HepG2 (cell line): ENCODE measurements at regions not wholly inside any gene's neighbourhood (a gene's known extent, or its start where the extent isn't known, plus 50 kb on each side); places are given as distances from the start of the nearest gene placed in this dataset.
A peak's percentile ranks its signal among the peaks of the same experiment; 100 is the strongest.

Experiments used
- ATAC-seq: fragments of 200-7000 bp; cut with Tn5 transposase; 3 replicates; pipeline ENCODE4 v1.9.1; 2020; ENCODE audit warnings: mild to moderate bottlenecking, moderate library complexity
- BruUV-seq: library from RNA; stranded (reverse); fragments of 400-500 nt; replicated peaks from 2 replicates; lab custom pipeline; 2021; lab: Mats Ljungman, UMichigan
- CTCF ChIA-PET: fragments of 300-600 bp; formaldehyde crosslinking; extraction: SDS; loops from one replicate; lab custom pipeline; 2021; ENCODE audit warnings: low total read pairs, inconsistent platforms, low intra/inter-chr PET ratio; lab: Yijun Ruan, JAX
- POLR2A ChIA-PET: fragments of 350-600 bp; sonication (Branson Sonifier 250); formaldehyde crosslinking; loops from one replicate; lab custom pipeline; 2020; ENCODE audit warnings: antibody characterized with exemption, inconsistent platforms; lab: Yijun Ruan, JAX
- DNase-seq: peaks from one replicate; pipeline ENCODE4 v3.0.0-alpha.2; 2015; ENCODE audit warnings: low spot score
- FAIRE-seq: peaks from 3 replicates; lab custom pipeline; 2011; peaks lifted over from hg19 to GRCh38; lab: Jason Lieb, UNC
- H2AFZ ChIP-seq: one replicate; pipeline ENCODE4 v1.6.1; 2011; ENCODE audit warnings: low read length, inconsistent platforms
- H3K27ac ChIP-seq: fragments of 300-600 bp; 3 replicates; pipeline ENCODE4 v1.8.0; 2011; ENCODE audit warnings: mixed run types, mild to moderate bottlenecking, mixed read lengths, low read length, inconsistent platforms; ENCODE audit not compliant: insufficient read depth; ENCODE audit errors: extremely low read length
- H3K27me3 ChIP-seq, 2 experiments: fragments of 200-600 bp in 1 of 2; 2 replicates in 1 of 2; 3 replicates in 1 of 2; pipeline versions ENCODE4 v1.6.0 to v1.8.0; 2011; ENCODE audit warnings: low read length in 2 of 2, mild to moderate bottlenecking in 2 of 2, moderate library complexity in 2 of 2, inconsistent platforms in 1 of 2; ENCODE audit not compliant: insufficient read depth in 2 of 2, control insufficient read depth in 1 of 2
- H3K36me3 ChIP-seq, 2 experiments: fragments of 200-600 bp in 1 of 2; replicated peaks in 1 of 2; 2 replicates in 1 of 2; 3 replicates in 1 of 2; pipeline versions ENCODE4 v1.5.1 to v1.8.0; 2011; ENCODE audit warnings: low read length in 2 of 2, inconsistent platforms in 1 of 2; ENCODE audit not compliant: insufficient read depth in 2 of 2, control insufficient read depth in 1 of 2
- H3K4me1 ChIP-seq: 2 replicates; pipeline ENCODE4 v1.5.1; 2012; ENCODE audit warnings: low read length, inconsistent platforms; ENCODE audit not compliant: insufficient read depth
- H3K4me2 ChIP-seq: 2 replicates; pipeline ENCODE4 v1.6.0; 2011; ENCODE audit warnings: low read depth, low read length, inconsistent platforms
- H3K4me3 ChIP-seq, 3 experiments: fragments of 200-600 bp in 1 of 3; sonication (generic), shearing (Covaris generic) in 1 of 3; replicated peaks in 1 of 3; 2 replicates each; pipeline ENCODE4 v1.5.1; 2011 to 2016; ENCODE audit warnings: low read length in 3 of 3, inconsistent platforms in 2 of 3, low read depth in 2 of 3, mild to moderate bottlenecking in 2 of 3, control low read depth in 1 of 3, mixed read lengths in 1 of 3; ENCODE audit not compliant: insufficient read depth in 1 of 3
- H3K79me2 ChIP-seq: one replicate; pipeline ENCODE4 v1.6.1; 2011; ENCODE audit warnings: low read length, inconsistent platforms; ENCODE audit not compliant: insufficient read depth
- H3K9ac ChIP-seq: 2 replicates; pipeline ENCODE4 v1.6.0; 2011; ENCODE audit warnings: mild to moderate bottlenecking, low read depth, low read length, inconsistent platforms; ENCODE audit not compliant: insufficient read depth
- H3K9me3 ChIP-seq: 2 replicates; pipeline ENCODE4 v1.5.1; 2012; ENCODE audit warnings: mild to moderate bottlenecking, low read length
- H4K20me1 ChIP-seq: 2 replicates; pipeline ENCODE4 v1.6.0; 2011; ENCODE audit warnings: inconsistent platforms, mild to moderate bottlenecking, low read length, moderate library complexity; ENCODE audit not compliant: insufficient read depth
- ARID5B ChIP-seq: IDR thresholded peaks from 2 replicates; pipeline ENCODE4 v1.4.0; 2020; ENCODE audit warnings: mild to moderate bottlenecking, missing genetic modification reagents
- FOXA1 ChIP-seq, 2 experiments: fragments of 450-650 bp in 1 of 2; sonication (generic) in 1 of 2; formaldehyde crosslinking in 1 of 2; IDR thresholded peaks; 2 replicates each; pipeline versions ENCODE4 v1.4.0 to v1.6.1; 2016 to 2020; ENCODE audit warnings: missing genetic modification reagents in 1 of 2
- FOXA3 ChIP-seq: IDR thresholded peaks from 2 replicates; pipeline ENCODE4 v1.6.1; 2016; ENCODE audit warnings: missing genetic modification reagents, missing compliant biosample characterization
- HES4 ChIP-seq: sonication (generic); formaldehyde crosslinking; IDR thresholded peaks from 2 replicates; pipeline ENCODE4 v1.9.0; 2021; ENCODE audit warnings: mild to moderate bottlenecking, missing genetic modification reagents, borderline replicate concordance
- HOXA7 ChIP-seq: sonication (generic); formaldehyde crosslinking; IDR thresholded peaks from 2 replicates; pipeline ENCODE4 v1.8.1; 2022; ENCODE audit warnings: mild to moderate bottlenecking, missing genetic modification reagents, moderate library complexity
- KMT2A ChIP-seq: sonication (generic); formaldehyde crosslinking; IDR thresholded peaks from 2 replicates; pipeline ENCODE4 v1.4.0; 2020; ENCODE audit warnings: missing genetic modification reagents
- MATR3 ChIP-seq: sonication (generic); formaldehyde crosslinking; IDR thresholded peaks from 2 replicates; pipeline ENCODE4 v1.4.0; 2020; ENCODE audit warnings: missing genetic modification reagents
- NFRKB ChIP-seq: fragments of 450-650 bp; IDR thresholded peaks from 2 replicates; pipeline ENCODE4 v1.6.1; 2017
- PAX8 ChIP-seq: sonication (generic); formaldehyde crosslinking; IDR thresholded peaks from 2 replicates; pipeline ENCODE4 v1.8.0; 2022; ENCODE audit warnings: mild to moderate bottlenecking, missing genetic modification reagents, borderline replicate concordance
- RBAK ChIP-seq: sonication (generic); formaldehyde crosslinking; IDR thresholded peaks from 2 replicates; pipeline ENCODE4 v1.5.1; 2020; ENCODE audit warnings: mild to moderate bottlenecking, missing genetic modification reagents
- RFXAP ChIP-seq: sonication (generic); formaldehyde crosslinking; IDR thresholded peaks from 2 replicates; pipeline ENCODE4 v1.4.0; 2020; ENCODE audit warnings: missing genetic modification reagents, borderline replicate concordance
- SRSF9 ChIP-seq: fragments of 200-400 bp; formaldehyde crosslinking; IDR thresholded peaks from 2 replicates; pipeline ENCODE4 v1.6.1; 2018; ENCODE audit warnings: borderline replicate concordance, mild to moderate bottlenecking, low read depth, low read length; ENCODE audit not compliant: insufficient read depth, poor library complexity, severe bottlenecking
- STAT5B ChIP-seq: sonication (generic); formaldehyde crosslinking; IDR thresholded peaks from 2 replicates; pipeline ENCODE4 v1.4.0; 2020; ENCODE audit warnings: missing genetic modification reagents
- TEAD2 ChIP-seq: sonication (generic); formaldehyde crosslinking; IDR thresholded peaks from 2 replicates; pipeline ENCODE4 v1.9.0; 2021; ENCODE audit warnings: missing genetic modification reagents
- ZNF124 ChIP-seq: sonication (generic); formaldehyde crosslinking; IDR thresholded peaks from 2 replicates; pipeline ENCODE4 v1.4.0; 2020; ENCODE audit warnings: missing genetic modification reagents
- ZNF292 ChIP-seq: sonication (generic); formaldehyde crosslinking; IDR thresholded peaks from 2 replicates; pipeline ENCODE4 v1.8.1; 2022; ENCODE audit warnings: mild to moderate bottlenecking, low read depth, missing genetic modification reagents, borderline replicate concordance
- ZNF451 ChIP-seq: sonication (generic); formaldehyde crosslinking; IDR thresholded peaks from 2 replicates; pipeline ENCODE4 v1.5.0; 2020; ENCODE audit warnings: mild to moderate bottlenecking, missing genetic modification reagents
- ZSCAN22 ChIP-seq: sonication (generic); formaldehyde crosslinking; IDR thresholded peaks from 2 replicates; pipeline ENCODE4 v1.4.0; 2020; ENCODE audit warnings: mild to moderate bottlenecking, missing genetic modification reagents
- in situ Hi-C: cut with HindIII; loops from 2 replicates; pipeline ENCODE4 v1.10.0; 2017; ENCODE audit warnings: low pct_unique_long_range_greater_than_20kb; ENCODE audit not compliant: extremely low pct_ligation_motif_present
- intact Hi-C: fragments of 100-400 bp; cut with micrococcal nuclease; formaldehyde crosslinking; loops from one replicate; pipeline ENCODE4 v1.10.0; 2022; ENCODE audit not compliant: unreplicated experiment
- TF ChIP-seq, protein P1 (sequence below): IDR thresholded peaks from 2 replicates; pipeline ENCODE4 v1.6.1; 2016; ENCODE audit warnings: low read depth
- TF ChIP-seq, protein P2 (sequence below): sonication (generic); formaldehyde crosslinking; conservative IDR thresholded peaks from 2 replicates; pipeline ENCODE4 v1.4.0; 2020; ENCODE audit warnings: missing genetic modification reagents

DNA sequence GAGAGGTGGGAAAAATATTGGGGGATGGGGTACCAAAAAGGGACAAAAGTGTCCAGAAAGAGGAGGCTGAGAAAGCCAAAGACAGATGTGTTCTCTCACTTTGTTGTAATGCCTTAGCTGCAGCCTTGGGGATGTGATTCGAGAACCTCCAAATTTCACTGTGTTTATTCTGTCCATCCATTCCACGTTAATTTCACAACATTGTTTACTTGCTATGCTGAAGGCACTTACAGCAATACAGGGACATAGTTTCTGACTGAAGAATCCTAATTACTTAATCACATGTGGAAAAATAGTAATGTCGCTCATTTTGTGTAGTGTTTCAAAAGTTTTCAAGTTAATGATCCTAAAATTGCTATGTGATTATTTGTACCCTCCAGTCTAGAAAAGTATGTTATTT lies 146.2 kb upstream of the SLC38A2 start (continued):
- no peak for TF ChIP-seq ZNF292 (CRISPR knock-in tag)
- TF ChIP-seq FOXA1 (IDR thresholded peaks at IDR 0.05) = no peak
- peak; percentile 60 for TF ChIP-seq FOXA1 (CRISPR knock-in tag; IDR thresholded peaks at IDR 0.05)
- no peak for TF ChIP-seq KMT2A
- no peak for TF ChIP-seq RBAK (CRISPR knock-in tag)
- TF ChIP-seq PAX8 (CRISPR knock-in tag) = no peak
- TF ChIP-seq, protein P1, sequence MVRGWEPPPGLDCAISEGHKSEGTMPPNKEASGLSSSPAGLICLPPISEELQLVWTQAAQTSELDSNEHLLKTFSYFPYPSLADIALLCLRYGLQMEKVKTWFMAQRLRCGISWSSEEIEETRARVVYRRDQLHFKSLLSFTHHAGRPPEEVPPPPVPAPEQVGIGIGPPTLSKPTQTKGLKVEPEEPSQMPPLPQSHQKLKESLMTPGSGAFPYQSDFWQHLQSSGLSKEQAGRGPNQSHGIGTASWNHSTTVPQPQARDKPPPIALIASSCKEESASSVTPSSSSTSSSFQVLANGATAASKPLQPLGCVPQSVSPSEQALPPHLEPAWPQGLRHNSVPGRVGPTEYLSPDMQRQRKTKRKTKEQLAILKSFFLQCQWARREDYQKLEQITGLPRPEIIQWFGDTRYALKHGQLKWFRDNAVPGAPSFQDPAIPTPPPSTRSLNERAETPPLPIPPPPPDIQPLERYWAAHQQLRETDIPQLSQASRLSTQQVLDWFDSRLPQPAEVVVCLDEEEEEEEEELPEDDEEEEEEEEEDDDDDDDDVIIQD (CRISPR knock-in tag) = 0 out of 2 replicates have a peak, but pooled peaks have one; percentile 41

- intact Hi-C loops = no loop called here
- H3K4me3 ChIP-seq = no peak overlapping the region
- H3K4me1 ChIP-seq = peaks cover 100% of the 10 kb centered on the region
- no peak for ATAC-seq
- CTCF ChIA-PET = no interaction called here
- H4K20me1 ChIP-seq = no peaks in the 10 kb centered on the region
- H2AFZ ChIP-seq = no peak overlapping the region
- no peaks in the 10 kb centered on the region for H3K9me3 ChIP-seq
- no peak for DNase-seq
- H3K36me3 ChIP-seq = 0 out of 5 replicates have a peak, but pooled peaks cover 0 to 1% of the 10 kb centered on the region in 2 experiments
- H3K27me3 ChIP-seq = no peaks in the 10 kb centered on the region
- no TSS peak for BruUV-seq
- in situ Hi-C loops = no loop called here
- no peak overlapping the region for H3K4me2 ChIP-seq
- peaks cover 4% of the 10 kb centered on the region for H3K79me2 ChIP-seq
- no peak overlapping the region for H3K9ac ChIP-seq
- peak overlapping the region; percentile 48 for H3K27ac ChIP-seq
- no peak for FAIRE-seq
- POLR2A ChIA-PET = no interaction called here
- TF ChIP-seq NFRKB (no peak), ZSCAN22 (CRISPR knock-in tag) (no peak), SRSF9 (no peak), ZNF124 (CRISPR knock-in tag) (no peak), MATR3 (no peak), RFXAP (no peak), HES4 (CRISPR knock-in tag) (no peak), ARID5B (CRISPR knock-in tag) (no peak), STAT5B (no peak), KMT2A (no peak), FOXA3 (CRISPR knock-in tag) (no peak), TEAD2 (no peak), HOXA7 (CRISPR knock-in tag) (no peak), ZNF451 (CRISPR knock-in tag) (no peak)
- TF ChIP-seq, protein P2, sequence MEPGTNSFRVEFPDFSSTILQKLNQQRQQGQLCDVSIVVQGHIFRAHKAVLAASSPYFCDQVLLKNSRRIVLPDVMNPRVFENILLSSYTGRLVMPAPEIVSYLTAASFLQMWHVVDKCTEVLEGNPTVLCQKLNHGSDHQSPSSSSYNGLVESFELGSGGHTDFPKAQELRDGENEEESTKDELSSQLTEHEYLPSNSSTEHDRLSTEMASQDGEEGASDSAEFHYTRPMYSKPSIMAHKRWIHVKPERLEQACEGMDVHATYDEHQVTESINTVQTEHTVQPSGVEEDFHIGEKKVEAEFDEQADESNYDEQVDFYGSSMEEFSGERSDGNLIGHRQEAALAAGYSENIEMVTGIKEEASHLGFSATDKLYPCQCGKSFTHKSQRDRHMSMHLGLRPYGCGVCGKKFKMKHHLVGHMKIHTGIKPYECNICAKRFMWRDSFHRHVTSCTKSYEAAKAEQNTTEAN = no peak
Observed at GRCh38 chr12:46518169-46518568, 145.6 kb upstream of the SLC38A2 start.
